GM23248 (cell line): ENCODE measurements at regions not wholly inside any gene's neighbourhood (a gene's known extent, or its start where the extent isn't known, plus 50 kb on each side); places are given as distances from the start of the nearest gene placed in this dataset.

Experiments used
- DNase-seq: peaks from one replicate; pipeline ENCODE4 v3.0.0-alpha.2; 2015
- H2AFZ ChIP-seq: fragments of 200-600 bp; sonication (generic); 2 replicates; pipeline ENCODE4 v1.6.1; 2016; ENCODE audit warnings: antibody characterized with exemption
- H3F3A ChIP-seq: fragments of 200-600 bp; sonication (generic); 2 replicates; pipeline ENCODE4 v1.6.1; 2016; ENCODE audit warnings: mild to moderate bottlenecking, antibody characterized with exemption, mixed run types; ENCODE audit not compliant: insufficient read depth
- H3K27ac ChIP-seq: fragments of 200-600 bp; sonication (generic); 2 replicates; pipeline ENCODE4 v1.5.1; 2016; ENCODE audit warnings: mild to moderate bottlenecking
- H3K27me3 ChIP-seq: fragments of 200-600 bp; sonication (generic); replicated peaks from 2 replicates; pipeline ENCODE4 v1.6.1; 2016; ENCODE audit warnings: mild to moderate bottlenecking; ENCODE audit not compliant: insufficient read depth
- H3K36me3 ChIP-seq: fragments of 200-600 bp; sonication (generic); 2 replicates; pipeline ENCODE4 v1.6.1; 2016; ENCODE audit warnings: low read depth, mild to moderate bottlenecking
- H3K4me1 ChIP-seq: fragments of 200-600 bp; sonication (generic); 2 replicates; pipeline ENCODE4 v1.6.1; 2016; ENCODE audit warnings: mild to moderate bottlenecking; ENCODE audit not compliant: insufficient read depth
- H3K4me2 ChIP-seq: fragments of 200-600 bp; sonication (generic); one replicate; pipeline ENCODE4 v1.6.1; 2016; ENCODE audit warnings: mild to moderate bottlenecking; ENCODE audit not compliant: unreplicated experiment
- H3K4me3 ChIP-seq: fragments of 200-600 bp; sonication (generic); 2 replicates; pipeline ENCODE4 v1.5.1; 2016; ENCODE audit warnings: mild to moderate bottlenecking
- H3K79me2 ChIP-seq: fragments of 200-600 bp; sonication (generic); 2 replicates; pipeline ENCODE4 v1.6.1; 2016; ENCODE audit warnings: mild to moderate bottlenecking; ENCODE audit not compliant: insufficient read depth
- H3K9ac ChIP-seq: fragments of 200-600 bp; sonication (generic); 2 replicates; pipeline ENCODE4 v1.6.1; 2016; ENCODE audit warnings: mild to moderate bottlenecking
- H3K9me2 ChIP-seq: fragments of 200-600 bp; sonication (generic); 2 replicates; pipeline ENCODE4 v1.6.1; 2016; ENCODE audit warnings: mixed run types, mild to moderate bottlenecking, moderate library complexity; ENCODE audit not compliant: insufficient read depth
- H3K9me3 ChIP-seq: fragments of 200-600 bp; sonication (generic); one replicate; pipeline ENCODE4 v1.6.1; 2017; ENCODE audit warnings: low read depth
- H4K20me1 ChIP-seq: fragments of 200-600 bp; sonication (generic); 2 replicates; pipeline ENCODE4 v1.6.0; 2016; ENCODE audit not compliant: insufficient read depth
- EZH2 ChIP-seq: fragments of 200-600 bp; sonication (generic); IDR thresholded peaks from 2 replicates; pipeline ENCODE4 v1.6.1; 2018; ENCODE audit warnings: antibody characterized with exemption, mild to moderate bottlenecking; ENCODE audit not compliant: insufficient read depth, poor library complexity, severe bottlenecking
- EZH2phosphoT487 ChIP-seq: fragments of 200-600 bp; sonication (generic); IDR thresholded peaks from 2 replicates; pipeline ENCODE4 v1.6.1; 2018; ENCODE audit warnings: antibody characterized with exemption, moderate library complexity, mild to moderate bottlenecking, low read depth; ENCODE audit not compliant: insufficient read depth
- WGBS, 2 experiments: methylation state at CpG; one replicate each; pipeline ENCODE4 v1.1.6; 2015 to 2017; ENCODE audit warnings: low lambda C conversion rate in 2 of 2, low coverage in 1 of 2; ENCODE audit errors: missing lambda C conversion rate in 2 of 2; 5-methylcytosine and 5-hydroxymethylcytosine counted together
- in situ Hi-C: fragments of 300-500 bp; cut with MboI; formaldehyde crosslinking; loops from 2 replicates; pipeline ENCODE4 v1.15.0; 2020

DNA sequence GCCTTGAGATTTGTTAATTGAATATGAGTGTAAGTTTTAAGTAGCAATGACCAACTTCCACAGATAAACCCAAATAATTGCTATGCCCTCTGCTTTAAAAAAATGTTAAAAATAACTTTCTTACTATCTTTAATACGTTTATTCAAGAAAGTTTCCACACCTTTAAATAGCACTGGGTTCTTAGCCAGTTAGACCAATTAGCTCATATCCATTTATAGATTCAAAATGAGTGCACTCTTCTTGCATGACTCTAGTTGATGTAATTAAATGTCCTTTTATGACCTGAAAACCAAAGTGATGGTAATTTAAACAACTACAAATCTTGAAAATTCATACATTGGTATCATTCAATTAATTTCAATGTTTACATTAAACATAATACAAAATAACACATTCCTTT lies 50.8 kb upstream of the CACNA2D1 start:
- H4K20me1 ChIP-seq, result no peaks in the 10 kb centered on the region
- no peaks in the 10 kb centered on the region for H3K9me3 ChIP-seq
- H3K27me3 ChIP-seq, result peaks cover 38% of the 10 kb centered on the region
- no peak for DNase-seq
- H3F3A ChIP-seq, result no peaks in the 10 kb centered on the region
- in situ Hi-C loops, result loop anchor here (25.0 kb wide), 1 partner anchor 457 kb away; no protein-coding TSS in a partner anchor
- H3K4me3 ChIP-seq, result no peak overlapping the region
- WGBS, 2 experiments, result 5 to 10% methylated on average over 1 of the region's 1 CpG
- no peaks in the 10 kb centered on the region for H3K79me2 ChIP-seq
- H3K27ac ChIP-seq, result no peak overlapping the region
- no peak for TF ChIP-seq EZH2phosphoT487
- no peak for TF ChIP-seq EZH2
- no peaks in the 10 kb centered on the region for H3K9me2 ChIP-seq
- no peak overlapping the region for H2AFZ ChIP-seq
- H3K36me3 ChIP-seq, result no peaks in the 10 kb centered on the region
- H3K4me1 ChIP-seq, result no peaks in the 10 kb centered on the region
- no peak overlapping the region for H3K9ac ChIP-seq
- no peak overlapping the region for H3K4me2 ChIP-seq
